Right lobe of liver (tissue), 6 donors: ENCODE measurements at regions not wholly inside any gene's neighbourhood (a gene's known extent, or its start where the extent isn't known, plus 50 kb on each side); places are given as distances from the start of the nearest gene placed in this dataset.

Experiments
- ATAC-seq, 4 donors: fragments of 200-7000 bp; cut with Tn5 transposase; one replicate each; pipeline ENCODE4 v1.9.1; 2020; ENCODE audit warnings: mild to moderate bottlenecking in 4 of 4, moderate library complexity in 4 of 4
- DNase-seq, 3 donors: peaks; one replicate each; pipeline ENCODE4 v3.0.0-alpha.2; 2020
- H3K27ac ChIP-seq, 3 donors: fragments of 200-600 bp; one replicate each; pipeline ENCODE4 v1.8.0; 2022
- H3K27me3 ChIP-seq, 2 donors: fragments of 200-600 bp; one replicate each; pipeline ENCODE4 v1.8.0; 2022
- H3K36me3 ChIP-seq, 4 donors: fragments of 200-600 bp; sonication (generic) in 1 of 4; one replicate each; pipeline versions ENCODE4 v1.5.1 to v1.8.0; 2017 to 2022; ENCODE audit warnings: control low read depth in 1 of 4
- H3K4me1 ChIP-seq, 4 donors: fragments of 200-600 bp; sonication (generic) in 1 of 4; one replicate each; pipeline versions ENCODE4 v1.5.1 to v1.8.0; 2017 to 2022; ENCODE audit warnings: control low read depth in 1 of 4
- H3K4me3 ChIP-seq, 3 donors: fragments of 200-600 bp; one replicate each; pipeline ENCODE4 v1.8.0; 2022
- H3K9me3 ChIP-seq, 4 donors: fragments of 200-600 bp; sonication (generic) in 1 of 4; one replicate each; pipeline versions ENCODE4 v1.5.1 to v1.8.0; 2017 to 2022; ENCODE audit warnings: control low read depth in 1 of 4
- POLR2A ChIP-seq: fragments of 450-650 bp; IDR thresholded peaks from one replicate; pipeline ENCODE4 v1.6.1; 2017; ENCODE audit warnings: antibody characterized with exemption, mild to moderate bottlenecking
- WGBS: methylation state at CpG from one replicate; pipeline ENCODE4 v1.1.6; 2018; ENCODE audit warnings: low coverage, low lambda C conversion rate; ENCODE audit not compliant: insufficient coverage; ENCODE audit errors: missing lambda C conversion rate; 5-methylcytosine and 5-hydroxymethylcytosine counted together
- intact Hi-C, 2 donors: fragments of 100-400 bp; cut with DNase I; formaldehyde crosslinking; loops; one replicate each; pipeline versions ENCODE4 v1.11.2 to v1.14.1; 2022
- TF ChIP-seq, protein P1 (sequence below), 4 donors: fragments of 200-600 bp in 3 of 4; fragments of 450-650 bp in 1 of 4; IDR thresholded peaks; one replicate each; pipeline versions ENCODE4 v1.5.1 to v1.8.0; 2016 to 2022; ENCODE audit warnings: antibody characterized with exemption in 4 of 4, mild to moderate bottlenecking in 2 of 4
- donor health status: DM: no; HTN: yes; CAD: no.
- donor health status: DM: no; HTN: no; CAD: no.
- donor health status: DM: no; HTN: no; CAD: no.
- donor health status: DM: no; HTN: yes; CAD: no.
- donor health status: DM: no; HTN: yes; CAD: no.

DNA sequence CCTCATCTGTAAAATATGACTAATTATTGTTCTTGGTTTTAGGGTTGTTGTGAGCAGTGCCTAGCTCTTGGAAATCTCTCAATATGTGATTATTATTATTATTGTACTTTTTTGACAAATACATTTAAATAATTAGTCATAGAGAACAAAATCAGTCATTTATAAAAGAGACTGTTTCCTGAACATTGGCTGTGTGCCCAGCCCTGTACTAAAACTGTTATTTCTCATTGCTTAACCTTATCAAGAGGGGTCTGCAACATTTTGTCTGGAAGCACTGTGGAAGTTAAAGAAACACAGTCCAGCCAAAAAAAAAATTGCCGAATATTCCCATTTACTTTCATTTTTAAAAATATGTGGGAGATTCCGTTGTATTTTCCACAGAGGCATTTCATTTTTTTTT lies 989.2 kb upstream of the SLIT2 start:
- no peak for ATAC-seq
- H3K4me3 ChIP-seq = no peak overlapping the region
- 44% methylated on average over 2 of the region's 2 CpGs for WGBS

DNA sequence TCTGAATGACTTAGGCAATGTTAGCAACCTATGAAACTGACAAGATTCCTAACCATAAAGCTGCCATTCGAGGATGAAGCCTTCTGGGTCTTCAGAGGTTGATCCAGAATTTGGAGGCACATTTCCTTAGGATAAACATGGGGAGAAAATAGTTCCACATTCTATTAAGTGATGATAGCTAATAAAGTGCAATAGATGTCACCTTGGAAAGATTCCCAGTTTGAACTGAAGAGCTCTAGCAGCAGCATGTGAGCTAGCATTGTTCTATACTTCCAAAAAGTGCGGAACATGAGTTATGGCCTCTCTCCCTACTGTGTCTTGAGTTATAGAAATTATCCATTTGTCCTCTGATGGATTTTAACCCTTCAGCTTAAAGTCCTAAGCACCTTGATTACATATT lies 991.4 kb upstream of the SLIT2 start:
- no peaks in the 10 kb centered on the region for H3K27me3 ChIP-seq
- no peaks in the 10 kb centered on the region for H3K9me3 ChIP-seq
- H3K4me3 ChIP-seq = no peak overlapping the region
- no peaks in the 10 kb centered on the region for H3K36me3 ChIP-seq
- no peak for TF ChIP-seq POLR2A
- TF ChIP-seq, protein P1, sequence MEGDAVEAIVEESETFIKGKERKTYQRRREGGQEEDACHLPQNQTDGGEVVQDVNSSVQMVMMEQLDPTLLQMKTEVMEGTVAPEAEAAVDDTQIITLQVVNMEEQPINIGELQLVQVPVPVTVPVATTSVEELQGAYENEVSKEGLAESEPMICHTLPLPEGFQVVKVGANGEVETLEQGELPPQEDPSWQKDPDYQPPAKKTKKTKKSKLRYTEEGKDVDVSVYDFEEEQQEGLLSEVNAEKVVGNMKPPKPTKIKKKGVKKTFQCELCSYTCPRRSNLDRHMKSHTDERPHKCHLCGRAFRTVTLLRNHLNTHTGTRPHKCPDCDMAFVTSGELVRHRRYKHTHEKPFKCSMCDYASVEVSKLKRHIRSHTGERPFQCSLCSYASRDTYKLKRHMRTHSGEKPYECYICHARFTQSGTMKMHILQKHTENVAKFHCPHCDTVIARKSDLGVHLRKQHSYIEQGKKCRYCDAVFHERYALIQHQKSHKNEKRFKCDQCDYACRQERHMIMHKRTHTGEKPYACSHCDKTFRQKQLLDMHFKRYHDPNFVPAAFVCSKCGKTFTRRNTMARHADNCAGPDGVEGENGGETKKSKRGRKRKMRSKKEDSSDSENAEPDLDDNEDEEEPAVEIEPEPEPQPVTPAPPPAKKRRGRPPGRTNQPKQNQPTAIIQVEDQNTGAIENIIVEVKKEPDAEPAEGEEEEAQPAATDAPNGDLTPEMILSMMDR (IDR thresholded peaks at IDR 0.05) = no peak
- WGBS = 20% methylated on average over 2 of the region's 2 CpGs
- H3K4me1 ChIP-seq = no peaks in the 10 kb centered on the region
- no peak overlapping the region for H3K27ac ChIP-seq
- ATAC-seq (no peak), DNase-seq (no peak)
- intact Hi-C loops = no loop called here

More for the DNA sequence above, 989.2 kb upstream of the SLIT2 start:
- no peaks in the 10 kb centered on the region for H3K9me3 ChIP-seq
- no peak for TF ChIP-seq POLR2A
- TF ChIP-seq, protein P1 (IDR thresholded peaks at IDR 0.05) = no peak
- H3K27me3 ChIP-seq = no peaks in the 10 kb centered on the region
- no peak for DNase-seq
- H3K4me1 ChIP-seq = no peaks in the 10 kb centered on the region
- intact Hi-C loops = no loop called here
- no peaks in the 10 kb centered on the region for H3K36me3 ChIP-seq
- no peak overlapping the region for H3K27ac ChIP-seq

DNA sequence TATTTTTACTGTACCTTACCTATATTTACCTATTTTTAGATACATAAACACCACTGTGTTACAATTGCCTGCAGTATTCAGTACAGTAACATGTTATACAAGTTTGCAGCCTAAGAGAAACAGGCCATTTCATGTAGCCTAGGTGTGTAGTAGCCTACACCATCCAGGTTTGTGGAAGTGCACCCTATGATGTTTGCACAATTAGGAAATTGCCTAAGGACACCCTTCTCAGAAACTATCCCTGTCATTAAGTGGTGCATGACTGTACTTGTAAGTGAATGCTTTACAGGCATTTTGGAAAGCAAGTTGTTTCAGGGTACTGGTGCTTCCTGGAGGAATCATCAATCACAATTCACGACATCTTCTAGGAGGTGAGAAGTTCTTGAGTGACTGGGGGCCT lies 991.8 kb upstream of the SLIT2 start:
- DNase-seq (no peak), ATAC-seq (no peak)
- Histone ChIP-seq H3K4me3 (no peak overlapping the region), H3K36me3 (no peaks in the 10 kb centered on the region), H3K27ac (no peak overlapping the region), H3K4me1 (no peaks in the 10 kb centered on the region), H3K9me3 (no peaks in the 10 kb centered on the region), H3K27me3 (no peaks in the 10 kb centered on the region)
- intact Hi-C loops = no loop called here
- TF ChIP-seq POLR2A = no peak
- TF ChIP-seq, protein P1 (IDR thresholded peaks at IDR 0.05) = no peak
- WGBS = 8% methylated on average over 1 of the region's 1 CpG

DNA sequence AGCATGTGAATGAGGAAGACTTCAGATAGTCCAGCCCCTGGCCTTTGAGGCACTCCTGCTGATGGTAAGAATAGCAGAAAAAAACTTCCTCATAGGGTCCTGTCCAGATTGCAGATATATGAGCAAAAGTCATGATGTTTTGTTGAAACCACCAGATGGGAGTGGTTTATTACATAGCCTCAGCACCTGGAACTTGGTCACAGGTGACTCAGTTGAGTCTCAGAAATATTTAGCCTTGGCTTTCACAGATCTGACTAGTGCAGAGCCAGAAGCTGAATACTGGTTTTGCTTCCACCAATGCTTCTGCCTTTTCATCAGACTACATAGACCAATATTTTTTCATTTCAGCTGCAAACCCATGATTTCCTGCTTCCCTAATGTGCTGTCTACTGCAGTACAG lies 994.9 kb upstream of the SLIT2 start:
- Histone ChIP-seq H3K36me3 (no peaks in the 10 kb centered on the region), H3K4me3 (no peak overlapping the region), H3K27ac (no peak overlapping the region), H3K4me1 (no peaks in the 10 kb centered on the region), H3K27me3 (no peaks in the 10 kb centered on the region), H3K9me3 (no peaks in the 10 kb centered on the region)
- intact Hi-C loops = no loop called here
- TF ChIP-seq POLR2A = no peak
- TF ChIP-seq, protein P1 (IDR thresholded peaks at IDR 0.05) = no peak
- no peak for DNase-seq
- ATAC-seq = no peak

DNA sequence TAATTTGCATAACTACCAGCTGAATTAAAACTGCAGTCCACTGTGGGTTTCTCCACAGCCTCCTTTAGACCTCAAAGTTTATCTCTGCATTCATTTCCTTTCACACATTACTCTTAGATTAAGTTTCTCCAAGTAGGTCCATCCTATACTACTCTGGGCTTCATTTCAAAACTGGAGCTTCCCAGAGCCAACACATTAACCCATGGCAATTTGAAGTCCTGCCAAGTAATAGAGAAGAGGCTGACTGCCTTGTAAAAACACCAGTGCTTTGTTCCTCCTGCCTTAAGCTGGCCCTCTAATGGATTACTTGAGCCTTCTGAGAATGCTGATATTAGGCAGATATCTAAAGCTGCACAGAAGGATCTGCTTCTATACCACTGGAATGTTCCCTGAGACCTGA lies 997.2 kb upstream of the SLIT2 start:
- Histone ChIP-seq H3K9me3 (no peaks in the 10 kb centered on the region), H3K4me1 (no peaks in the 10 kb centered on the region), H3K27me3 (no peaks in the 10 kb centered on the region), H3K4me3 (no peak overlapping the region), H3K36me3 (no peaks in the 10 kb centered on the region), H3K27ac (no peak overlapping the region)
- intact Hi-C loops = no loop called here
- ATAC-seq (no peak), DNase-seq (no peak)
- no peak for TF ChIP-seq POLR2A
- TF ChIP-seq, protein P1 (IDR thresholded peaks at IDR 0.05) = no peak
